ENCODE measurements at regions not wholly inside any gene's neighbourhood (a gene's known extent, or its start where the extent isn't known, plus 50 kb on each side); places are given as distances from the start of the nearest gene placed in this dataset.

DNA sequence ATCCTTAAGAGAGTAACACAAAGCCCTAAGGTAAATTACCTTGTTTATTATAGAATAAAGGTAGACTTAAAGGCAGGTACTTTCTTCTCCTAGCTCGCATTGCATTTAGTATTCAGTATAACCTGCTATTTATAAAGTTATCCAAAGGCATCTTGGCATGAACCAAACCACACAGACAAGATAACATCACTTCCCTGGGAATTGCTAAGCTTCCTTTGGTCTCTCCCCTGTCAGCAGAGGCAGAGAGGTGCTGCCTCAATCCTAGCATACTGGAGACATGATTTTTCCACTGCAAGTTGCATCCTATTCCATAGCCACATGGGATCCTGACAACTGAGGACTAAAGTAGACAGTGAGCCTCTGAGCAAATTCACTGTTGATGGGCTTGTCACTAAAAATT, 101.7 kb upstream of the IL6 start:
- no peak overlapping the region for H3K4me2 ChIP-seq (ENCODE audit: insufficient read depth, low read length)
- ATAC-seq (ENCODE audit: insufficient read depth, low read depth) = no peak
- DNase-seq = no peak
- H2AFZ ChIP-seq (ENCODE audit: low read depth, low read length) = no peak overlapping the region
- H3K79me2 ChIP-seq (ENCODE audit: insufficient read depth, low read length) = no peaks in the 10 kb centered on the region
- H4K20me1 ChIP-seq (ENCODE audit: insufficient read depth, low read length) = no peaks in the 10 kb centered on the region
- no peaks in the 10 kb centered on the region for H3K4me1 ChIP-seq (ENCODE audit: insufficient read depth, low read length)
- no peak overlapping the region for H3K9ac ChIP-seq (ENCODE audit: low read depth, low read length)
- H3K9me3 ChIP-seq (ENCODE audit: insufficient read depth, low read length, severe bottlenecking) = no peaks in the 10 kb centered on the region
- peaks cover 8% of the 10 kb centered on the region for H3K27me3 ChIP-seq (ENCODE audit: insufficient read depth, low read length, poor library complexity)
- no peaks in the 10 kb centered on the region for H3K36me3 ChIP-seq (ENCODE audit: insufficient read depth, low read length)
- H3K27ac ChIP-seq (ENCODE audit: low read length) = no peak overlapping the region
- no peak overlapping the region for H3K4me3 ChIP-seq (ENCODE audit: low read depth in 1 of 2, low read length in 2 of 2)
- TF ChIP-seq, protein P1, sequence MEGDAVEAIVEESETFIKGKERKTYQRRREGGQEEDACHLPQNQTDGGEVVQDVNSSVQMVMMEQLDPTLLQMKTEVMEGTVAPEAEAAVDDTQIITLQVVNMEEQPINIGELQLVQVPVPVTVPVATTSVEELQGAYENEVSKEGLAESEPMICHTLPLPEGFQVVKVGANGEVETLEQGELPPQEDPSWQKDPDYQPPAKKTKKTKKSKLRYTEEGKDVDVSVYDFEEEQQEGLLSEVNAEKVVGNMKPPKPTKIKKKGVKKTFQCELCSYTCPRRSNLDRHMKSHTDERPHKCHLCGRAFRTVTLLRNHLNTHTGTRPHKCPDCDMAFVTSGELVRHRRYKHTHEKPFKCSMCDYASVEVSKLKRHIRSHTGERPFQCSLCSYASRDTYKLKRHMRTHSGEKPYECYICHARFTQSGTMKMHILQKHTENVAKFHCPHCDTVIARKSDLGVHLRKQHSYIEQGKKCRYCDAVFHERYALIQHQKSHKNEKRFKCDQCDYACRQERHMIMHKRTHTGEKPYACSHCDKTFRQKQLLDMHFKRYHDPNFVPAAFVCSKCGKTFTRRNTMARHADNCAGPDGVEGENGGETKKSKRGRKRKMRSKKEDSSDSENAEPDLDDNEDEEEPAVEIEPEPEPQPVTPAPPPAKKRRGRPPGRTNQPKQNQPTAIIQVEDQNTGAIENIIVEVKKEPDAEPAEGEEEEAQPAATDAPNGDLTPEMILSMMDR (IDR thresholded peaks at IDR 0.05; ENCODE audit: borderline replicate concordance, extremely low read depth, low read length, poor library complexity, severe bottlenecking) = no peak
- TF ChIP-seq EZH2 (IDR thresholded peaks at IDR 0.05; ENCODE audit: borderline replicate concordance, low read depth, low read length, severe bottlenecking) = no peak

DNA sequence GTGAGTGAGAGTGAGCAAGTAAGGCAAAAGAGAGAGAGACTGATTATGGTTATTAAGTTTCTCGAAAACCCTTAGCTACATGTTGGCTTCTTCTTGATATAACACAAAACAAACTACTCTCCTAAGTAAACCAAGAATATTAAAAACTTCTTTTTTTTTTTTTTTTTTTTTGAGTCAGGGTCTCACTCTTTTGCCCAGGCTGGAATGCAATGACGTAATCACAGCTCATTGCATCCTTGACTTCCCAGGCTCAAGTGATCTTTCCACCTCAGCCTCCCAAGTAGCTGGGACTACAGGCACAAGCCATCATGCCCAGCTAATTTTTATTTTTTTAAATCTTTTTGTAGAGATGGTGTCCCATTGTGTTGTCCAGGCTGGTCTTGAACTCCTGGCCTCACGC, 102.2 kb upstream of the IL6 start:
- no peaks in the 10 kb centered on the region for H3K4me1 ChIP-seq (ENCODE audit: insufficient read depth, low read length)
- no peaks in the 10 kb centered on the region for H3K9me3 ChIP-seq (ENCODE audit: insufficient read depth, low read length, severe bottlenecking)
- ATAC-seq (ENCODE audit: insufficient read depth, low read depth) = no peak
- no peaks in the 10 kb centered on the region for H3K79me2 ChIP-seq (ENCODE audit: insufficient read depth, low read length)
- DNase-seq = no peak
- no peak overlapping the region for H3K4me2 ChIP-seq (ENCODE audit: insufficient read depth, low read length)
- H2AFZ ChIP-seq (ENCODE audit: low read depth, low read length) = no peak overlapping the region
- no peak overlapping the region for H3K4me3 ChIP-seq (ENCODE audit: low read depth in 1 of 2, low read length in 2 of 2)
- no peaks in the 10 kb centered on the region for H3K36me3 ChIP-seq (ENCODE audit: insufficient read depth, low read length)
- H3K27ac ChIP-seq (ENCODE audit: low read length) = no peak overlapping the region
- H4K20me1 ChIP-seq (ENCODE audit: insufficient read depth, low read length) = no peaks in the 10 kb centered on the region
- peaks cover 4% of the 10 kb centered on the region for H3K27me3 ChIP-seq (ENCODE audit: insufficient read depth, low read length, poor library complexity)
- TF ChIP-seq, protein P1 (IDR thresholded peaks at IDR 0.05; ENCODE audit: borderline replicate concordance, extremely low read depth, low read length, poor library complexity, severe bottlenecking) = no peak
- no peak for TF ChIP-seq EZH2 (IDR thresholded peaks at IDR 0.05; ENCODE audit: borderline replicate concordance, low read depth, low read length, severe bottlenecking)
- no peak overlapping the region for H3K9ac ChIP-seq (ENCODE audit: low read depth, low read length)

DNA sequence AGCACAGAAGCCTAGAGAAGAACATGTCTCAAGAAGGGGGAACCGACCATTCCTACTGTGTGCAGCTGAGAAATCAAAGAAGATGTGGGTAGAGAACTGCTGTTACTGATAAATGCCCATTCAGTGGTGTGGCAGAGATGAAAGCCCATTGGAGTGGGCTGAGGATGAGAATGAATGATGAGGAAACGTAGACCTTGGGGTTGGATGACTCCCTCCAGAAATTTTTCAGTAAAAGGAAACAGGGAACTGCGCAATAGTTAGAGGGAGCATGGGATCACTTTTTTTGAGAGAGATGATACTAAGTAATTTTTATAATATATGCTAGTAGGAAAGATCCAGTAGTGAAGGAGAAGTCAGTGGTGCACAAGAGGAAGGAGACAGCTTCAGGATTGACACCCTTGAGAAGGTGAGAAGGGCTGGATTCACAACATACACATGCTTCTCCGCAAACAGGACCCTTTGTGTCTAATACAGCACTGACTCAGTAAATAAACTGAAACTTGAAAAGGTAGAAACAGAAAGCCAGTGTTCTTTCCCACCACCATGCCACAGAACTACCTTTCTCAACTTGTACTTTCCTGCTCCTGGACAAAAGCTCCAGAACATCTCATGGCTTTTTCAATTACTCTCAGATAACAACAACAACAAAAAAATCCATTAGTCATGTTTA, 104.7 kb upstream of the IL6 start:
- no peak for DNase-seq
- H3K4me3 ChIP-seq (ENCODE audit: low read depth in 1 of 2, low read length in 2 of 2) = no peak overlapping the region
- no peaks in the 10 kb centered on the region for H3K79me2 ChIP-seq (ENCODE audit: insufficient read depth, low read length)
- H3K4me1 ChIP-seq (ENCODE audit: insufficient read depth, low read length) = no peaks in the 10 kb centered on the region
- no peak overlapping the region for H3K9ac ChIP-seq (ENCODE audit: low read depth, low read length)
- no peaks in the 10 kb centered on the region for H3K27me3 ChIP-seq (ENCODE audit: insufficient read depth, low read length, poor library complexity)
- no peaks in the 10 kb centered on the region for H3K36me3 ChIP-seq (ENCODE audit: insufficient read depth, low read length)
- ATAC-seq (ENCODE audit: insufficient read depth, low read depth) = no peak
- no peaks in the 10 kb centered on the region for H4K20me1 ChIP-seq (ENCODE audit: insufficient read depth, low read length)
- H3K27ac ChIP-seq (ENCODE audit: low read length) = no peak overlapping the region
- H3K4me2 ChIP-seq (ENCODE audit: insufficient read depth, low read length) = no peak overlapping the region
- TF ChIP-seq, protein P1 (IDR thresholded peaks at IDR 0.05; ENCODE audit: borderline replicate concordance, extremely low read depth, low read length, poor library complexity, severe bottlenecking) = no peak
- no peak for TF ChIP-seq EZH2 (IDR thresholded peaks at IDR 0.05; ENCODE audit: borderline replicate concordance, low read depth, low read length, severe bottlenecking)
- H2AFZ ChIP-seq (ENCODE audit: low read depth, low read length) = no peak overlapping the region
- peaks cover 7% of the 10 kb centered on the region for H3K9me3 ChIP-seq (ENCODE audit: insufficient read depth, low read length, severe bottlenecking)

Measured in DND-41 (cell line).